GM23338 (cell line): ENCODE measurements at regions not wholly inside any gene's neighbourhood (a gene's known extent, or its start where the extent isn't known, plus 50 kb on each side); places are given as distances from the start of the nearest gene placed in this dataset.

Experiments used
- EZH2 ChIP-seq: fragments of 200-600 bp; sonication (generic); IDR thresholded peaks from one replicate; pipeline ENCODE4 v1.8.0; 2017; ENCODE audit warnings: antibody characterized with exemption, mild to moderate bottlenecking, low read depth; ENCODE audit not compliant: unreplicated experiment
- POLR2AphosphoS5 ChIP-seq: IDR thresholded peaks from 2 replicates; pipeline ENCODE4 v1.6.1; 2016; ENCODE audit warnings: antibody characterized with exemption, low read depth
- TF ChIP-seq, protein P1 (sequence below), 2 experiments: fragments of 200-600 bp in 1 of 2; sonication (generic) in 1 of 2; conservative IDR thresholded peaks; 2 replicates each; pipeline versions ENCODE4 v1.5.1 to v1.6.1; 2016 to 2017; ENCODE audit warnings: antibody characterized with exemption in 2 of 2, low read depth in 2 of 2, mild to moderate bottlenecking in 2 of 2, moderate library complexity in 1 of 2

DNA sequence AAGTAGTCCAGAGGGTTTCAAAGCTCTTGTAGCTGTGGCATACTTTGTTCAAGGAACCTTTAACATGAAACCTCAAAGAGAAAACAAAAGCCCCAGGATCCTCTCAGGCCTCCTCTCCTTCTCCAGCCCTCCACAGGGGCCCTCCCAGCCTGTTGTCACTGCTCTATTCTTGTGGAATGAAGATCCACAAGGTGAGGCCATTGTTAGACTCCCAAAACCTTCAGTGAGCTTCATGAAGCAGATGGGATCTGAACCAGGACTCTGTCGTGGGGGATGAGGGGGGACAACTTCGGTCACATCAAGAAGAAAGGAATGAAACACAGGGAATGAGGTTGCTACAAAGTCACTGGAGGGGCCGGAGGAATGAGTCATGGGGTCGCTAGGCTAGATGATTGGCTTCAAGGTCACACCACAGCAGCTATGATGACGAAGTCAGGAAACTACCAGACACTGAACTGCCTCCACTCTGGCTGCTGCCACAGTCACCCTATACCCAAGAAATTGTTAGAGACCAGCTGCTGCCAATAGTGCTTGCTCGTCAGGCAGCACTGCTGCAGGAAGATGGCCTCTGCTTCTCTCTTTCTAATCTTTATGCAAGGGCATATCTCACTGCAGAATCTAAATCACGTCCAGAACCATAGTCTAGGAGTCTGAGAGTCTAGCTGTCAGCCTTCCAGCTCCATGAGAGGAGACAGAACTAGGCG, 208.8 kb downstream of the HIBADH start:
- TF ChIP-seq EZH2 (no peak), POLR2AphosphoS5 (no peak)
- TF ChIP-seq, protein P1, sequence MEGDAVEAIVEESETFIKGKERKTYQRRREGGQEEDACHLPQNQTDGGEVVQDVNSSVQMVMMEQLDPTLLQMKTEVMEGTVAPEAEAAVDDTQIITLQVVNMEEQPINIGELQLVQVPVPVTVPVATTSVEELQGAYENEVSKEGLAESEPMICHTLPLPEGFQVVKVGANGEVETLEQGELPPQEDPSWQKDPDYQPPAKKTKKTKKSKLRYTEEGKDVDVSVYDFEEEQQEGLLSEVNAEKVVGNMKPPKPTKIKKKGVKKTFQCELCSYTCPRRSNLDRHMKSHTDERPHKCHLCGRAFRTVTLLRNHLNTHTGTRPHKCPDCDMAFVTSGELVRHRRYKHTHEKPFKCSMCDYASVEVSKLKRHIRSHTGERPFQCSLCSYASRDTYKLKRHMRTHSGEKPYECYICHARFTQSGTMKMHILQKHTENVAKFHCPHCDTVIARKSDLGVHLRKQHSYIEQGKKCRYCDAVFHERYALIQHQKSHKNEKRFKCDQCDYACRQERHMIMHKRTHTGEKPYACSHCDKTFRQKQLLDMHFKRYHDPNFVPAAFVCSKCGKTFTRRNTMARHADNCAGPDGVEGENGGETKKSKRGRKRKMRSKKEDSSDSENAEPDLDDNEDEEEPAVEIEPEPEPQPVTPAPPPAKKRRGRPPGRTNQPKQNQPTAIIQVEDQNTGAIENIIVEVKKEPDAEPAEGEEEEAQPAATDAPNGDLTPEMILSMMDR (conservative IDR thresholded peaks at IDR 0.05; ENCODE audit: low read depth in 2 of 2) = no peak
